C4-2B (cell line): ENCODE measurements at regions not wholly inside any gene's neighbourhood (a gene's known extent, or its start where the extent isn't known, plus 50 kb on each side); places are given as distances from the start of the nearest gene placed in this dataset.

ENCODE experiments used
- CTCF ChIP-seq: fragments of 450-650 bp; conservative IDR thresholded peaks from 2 replicates; pipeline ENCODE4 v1.5.1; 2017; ENCODE audit warnings: mild to moderate bottlenecking
- ZFX ChIP-seq: fragments of 450-650 bp; IDR thresholded peaks from 2 replicates; pipeline ENCODE4 v1.6.1; 2017

GRCh38 chr17:56672195-56672594 lies 78.7 kb downstream of the NOG start:
- TF ChIP-seq CTCF (no peak), ZFX (no peak)
